SIG-M5 treated with dmso at 0.1 percent for 504 hours (cell line): ENCODE measurements at regions not wholly inside any gene's neighbourhood (a gene's known extent, or its start where the extent isn't known, plus 50 kb on each side); places are given as distances from the start of the nearest gene placed in this dataset.
"Not testable (repeated sequence)": the region's sequence is repeated elsewhere in the genome, so short reads cannot be mapped to it uniquely, and the experiment has no call there.

ENCODE experiments used
- DNase-seq: peaks from one replicate; lab custom pipeline; 2025; ENCODE audit not compliant: unreplicated experiment; lab: John Stamatoyannopoulos, UW

- DNase-seq: no peak
Measured at GRCh38 chr2:107094450-107094986, 208.6 kb upstream of the ST6GAL2 start.

GRCh38 chr2:107102176-107102575, 216.2 kb upstream of the ST6GAL2 start:
- no peak for DNase-seq

- DNase-seq: no peak
Measured at GRCh38 chr2:107107351-107107750, 221.4 kb upstream of the ST6GAL2 start.

- no peak for DNase-seq
Measured at GRCh38 chr2:107108556-107108955, 222.6 kb upstream of the ST6GAL2 start.

GRCh38 chr2:107111623-107112022, 225.7 kb upstream of the ST6GAL2 start:
- no peak for DNase-seq

- no peak for DNase-seq
Measured at GRCh38 chr2:107112561-107112960, 226.6 kb upstream of the ST6GAL2 start.

- DNase-seq: no peak
Measured at GRCh38 chr2:107128381-107128780, 242.4 kb upstream of the ST6GAL2 start.

- no peak for DNase-seq
Measured at GRCh38 chr2:107132070-107132469, 246.1 kb upstream of the ST6GAL2 start.

- no peak for DNase-seq
Measured at GRCh38 chr2:107132746-107133145, 246.8 kb upstream of the ST6GAL2 start.

GRCh38 chr2:107133412-107133811, 247.4 kb upstream of the ST6GAL2 start:
- no peak for DNase-seq

GRCh38 chr2:107136733-107137132, 250.8 kb upstream of the ST6GAL2 start:
- DNase-seq: no peak

- no peak for DNase-seq
Measured at GRCh38 chr2:107137706-107138105, 251.7 kb upstream of the ST6GAL2 start.

GRCh38 chr2:107146181-107146580, 260.2 kb upstream of the ST6GAL2 start:
- no peak for DNase-seq

GRCh38 chr2:107146645-107147044, 260.7 kb upstream of the ST6GAL2 start:
- not testable (repeated sequence) for DNase-seq

GRCh38 chr2:107148055-107148454, 262.1 kb upstream of the ST6GAL2 start:
- DNase-seq: no peak

GRCh38 chr2:107148496-107148895, 262.5 kb upstream of the ST6GAL2 start:
- no peak for DNase-seq

- no peak for DNase-seq
Measured at GRCh38 chr2:107160640-107161239, 274.8 kb upstream of the ST6GAL2 start.

GRCh38 chr2:107168141-107168540, 282.2 kb upstream of the ST6GAL2 start:
- no peak for DNase-seq

- no peak for DNase-seq
Measured at GRCh38 chr2:107174171-107174570, 288.2 kb upstream of the ST6GAL2 start.

- no peak for DNase-seq
Measured at GRCh38 chr2:107182981-107183380, 297.0 kb upstream of the ST6GAL2 start.

GRCh38 chr2:107187870-107188269, 301.9 kb upstream of the ST6GAL2 start:
- DNase-seq: no peak

- no peak for DNase-seq
Measured at GRCh38 chr2:107195631-107196030, 309.7 kb upstream of the ST6GAL2 start.

GRCh38 chr2:107197594-107198294, 311.8 kb upstream of the ST6GAL2 start:
- DNase-seq: no peak
